Gastroesophageal sphincter (tissue), 3 donors: ENCODE measurements at regions not wholly inside any gene's neighbourhood (a gene's known extent, or its start where the extent isn't known, plus 50 kb on each side); places are given as distances from the start of the nearest gene placed in this dataset.

ENCODE experiments used
- CTCF ChIP-seq, 4 experiments: fragments of 200-600 bp in 2 of 4; fragments of 450-650 bp in 2 of 4; sonication (generic) in 1 of 4; IDR thresholded peaks; one replicate each; pipeline ENCODE4 v1.5.1; 2017 to 2019; ENCODE audit warnings: antibody characterized with exemption in 4 of 4, mild to moderate bottlenecking in 2 of 4, moderate library complexity in 2 of 4
- EP300 ChIP-seq: sonication (generic); formaldehyde crosslinking; IDR thresholded peaks from one replicate; pipeline ENCODE4 v1.6.1; 2017; ENCODE audit warnings: antibody characterized with exemption, mild to moderate bottlenecking
- POLR2A ChIP-seq, 2 donors: fragments of 450-650 bp; IDR thresholded peaks; one replicate each; pipeline ENCODE4 v1.6.1; 2017; ENCODE audit warnings: antibody characterized with exemption in 2 of 2, mild to moderate bottlenecking in 2 of 2, moderate library complexity in 1 of 2

- TF ChIP-seq CTCF (IDR thresholded peaks at IDR 0.05) = no peak
- TF ChIP-seq POLR2A (IDR thresholded peaks at IDR 0.05) = no peak
- no peak for TF ChIP-seq EP300
These were observed 114.2 kb downstream of the UNC5CL start for GRCh38 chr6:40924839-40925238.
